ENCODE measurements at regions not wholly inside any gene's neighbourhood (a gene's known extent, or its start where the extent isn't known, plus 50 kb on each side); places are given as distances from the start of the nearest gene placed in this dataset.
"Not testable (repeated sequence)": the region's sequence is repeated elsewhere in the genome, so short reads cannot be mapped to it uniquely, and the experiment has no call there.

DNA sequence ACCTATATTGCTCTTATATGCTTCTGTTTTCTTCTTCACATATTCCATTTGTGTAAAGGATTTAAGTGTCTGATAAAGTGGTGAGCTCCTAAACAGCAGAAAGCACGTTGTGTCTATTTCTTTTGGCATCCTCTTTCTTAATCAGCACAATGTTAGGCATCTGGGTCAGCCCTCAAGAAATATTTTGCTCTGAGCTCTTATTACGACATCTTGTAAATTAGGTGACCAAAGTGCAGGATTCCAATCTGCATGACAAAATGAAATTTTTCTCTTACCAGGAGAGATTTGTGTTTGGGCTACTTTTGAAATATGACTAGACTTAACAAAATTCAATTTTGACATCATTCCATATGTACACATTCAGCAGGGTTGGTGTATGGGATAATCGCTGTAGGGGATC, 210.0 kb upstream of the IGFBP7 start:
- Histone ChIP-seq H3K9ac (ENCODE audit: low read length) (no peak overlapping the region), H3K36me3 (ENCODE audit: control insufficient read depth, insufficient read depth, low read length) (no peaks in the 10 kb centered on the region), H3K27ac (ENCODE audit: low read depth, low read length) (no peak overlapping the region), H3K4me1 (ENCODE audit: control insufficient read depth, insufficient read depth, low read length) (no peaks in the 10 kb centered on the region), H3K27me3 (ENCODE audit: control insufficient read depth, insufficient read depth, low read length) (no peaks in the 10 kb centered on the region), H3K4me3 (ENCODE audit: low read length) (no peak overlapping the region)

DNA sequence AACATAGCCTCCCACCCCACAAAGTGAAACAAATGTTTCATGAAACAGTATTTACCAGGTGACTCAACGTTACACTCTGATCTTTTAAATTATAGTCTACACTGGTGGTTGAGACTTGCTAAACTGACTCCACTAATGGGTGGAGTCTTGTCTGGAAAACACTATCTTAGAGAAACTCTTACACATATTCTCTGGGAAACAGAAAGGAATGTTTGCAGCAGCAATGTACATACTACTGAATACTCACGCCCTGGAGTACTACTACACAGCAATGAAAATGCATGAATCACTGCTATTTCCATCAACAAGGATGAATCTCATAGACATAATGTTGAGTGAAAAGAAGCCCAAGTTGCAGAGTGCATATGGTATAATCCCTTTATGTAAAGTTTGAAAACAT, 208.5 kb upstream of the IGFBP7 start:
- no peak overlapping the region for H3K27ac ChIP-seq (ENCODE audit: low read depth, low read length)
- no peaks in the 10 kb centered on the region for H3K27me3 ChIP-seq (ENCODE audit: control insufficient read depth, insufficient read depth, low read length)
- H3K36me3 ChIP-seq (ENCODE audit: control insufficient read depth, insufficient read depth, low read length) = no peaks in the 10 kb centered on the region
- H3K9ac ChIP-seq (ENCODE audit: low read length) = no peak overlapping the region
- no peak overlapping the region for H3K4me3 ChIP-seq (ENCODE audit: low read length)
- H3K4me1 ChIP-seq (ENCODE audit: control insufficient read depth, insufficient read depth, low read length) = no peaks in the 10 kb centered on the region

DNA sequence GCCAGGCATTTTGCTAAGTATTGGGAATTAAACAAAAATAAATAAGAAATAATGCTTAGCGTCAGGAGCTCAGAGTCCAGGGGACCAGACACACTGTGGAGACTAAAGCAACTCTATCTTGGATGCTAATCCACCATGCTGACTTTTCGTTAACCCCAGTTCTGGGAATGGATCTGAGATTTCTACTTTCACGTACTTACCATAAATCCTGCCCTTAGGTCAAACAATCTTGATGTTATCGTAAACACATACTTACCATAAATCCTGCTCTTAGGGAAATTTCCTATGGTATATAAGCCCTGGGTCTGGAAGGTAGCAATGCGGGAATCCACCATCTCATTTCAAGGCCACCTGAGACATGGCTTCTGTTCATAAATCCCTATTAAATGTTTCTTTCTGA, 204.5 kb upstream of the IGFBP7 start:
- H3K4me1 ChIP-seq (ENCODE audit: control insufficient read depth, insufficient read depth, low read length) = no peaks in the 10 kb centered on the region
- no peak overlapping the region for H3K27ac ChIP-seq (ENCODE audit: low read depth, low read length)
- H3K27me3 ChIP-seq (ENCODE audit: control insufficient read depth, insufficient read depth, low read length) = no peaks in the 10 kb centered on the region

DNA sequence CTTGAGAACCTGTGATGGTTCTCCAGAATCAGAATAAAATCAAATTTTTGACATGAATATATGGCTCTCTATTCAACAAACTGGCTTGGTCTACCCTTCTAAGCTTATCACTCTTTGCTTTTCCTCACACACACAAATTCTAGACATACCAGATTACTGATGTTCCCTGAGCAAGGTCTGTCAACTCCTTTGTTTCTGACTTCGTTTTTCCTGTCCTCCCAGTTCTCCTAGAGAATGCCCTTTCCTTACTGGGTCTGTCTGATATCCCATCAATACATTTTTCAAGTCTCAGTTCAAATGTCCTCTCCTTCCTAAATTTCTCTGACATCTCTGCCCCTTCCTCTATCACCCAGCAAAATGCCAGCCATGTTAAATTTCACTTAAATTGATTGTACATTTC, 202.1 kb upstream of the IGFBP7 start:
- Histone ChIP-seq H3K27me3 (ENCODE audit: control insufficient read depth, insufficient read depth, low read length) (no peaks in the 10 kb centered on the region), H3K27ac (ENCODE audit: low read depth, low read length) (no peak overlapping the region), H3K4me1 (ENCODE audit: control insufficient read depth, insufficient read depth, low read length) (no peaks in the 10 kb centered on the region), H3K9ac (ENCODE audit: low read length) (no peak overlapping the region), H3K36me3 (ENCODE audit: control insufficient read depth, insufficient read depth, low read length) (no peaks in the 10 kb centered on the region), H3K4me3 (ENCODE audit: low read length) (no peak overlapping the region)

More for the DNA sequence above, 204.5 kb upstream of the IGFBP7 start:
- Histone ChIP-seq H3K4me3 (ENCODE audit: low read length) (no peak overlapping the region), H3K9ac (ENCODE audit: low read length) (no peak overlapping the region), H3K36me3 (ENCODE audit: control insufficient read depth, insufficient read depth, low read length) (no peaks in the 10 kb centered on the region)

DNA sequence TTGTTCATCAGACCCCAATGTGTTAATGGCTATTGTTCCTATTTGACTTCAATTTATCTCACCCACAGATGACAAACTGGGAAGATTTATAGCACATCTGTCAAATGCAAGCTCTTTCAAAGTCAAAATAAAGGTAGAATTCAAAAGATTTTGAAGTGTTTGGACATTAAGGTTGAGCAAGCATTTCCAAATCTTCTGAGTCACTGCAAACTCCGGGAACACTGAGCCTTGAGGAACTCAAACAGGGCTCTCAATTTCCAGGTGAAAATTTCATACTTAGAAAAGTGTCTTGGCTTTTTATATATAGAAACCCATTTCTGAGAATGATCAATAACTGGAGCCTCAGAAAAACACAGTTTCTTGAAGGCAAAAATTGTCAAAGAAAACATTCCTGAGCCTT, 199.5 kb upstream of the IGFBP7 start:
- Histone ChIP-seq H3K4me3 (ENCODE audit: low read length) (no peak overlapping the region), H3K36me3 (ENCODE audit: control insufficient read depth, insufficient read depth, low read length) (no peaks in the 10 kb centered on the region), H3K27ac (ENCODE audit: low read depth, low read length) (no peak overlapping the region), H3K4me1 (ENCODE audit: control insufficient read depth, insufficient read depth, low read length) (no peaks in the 10 kb centered on the region), H3K27me3 (ENCODE audit: control insufficient read depth, insufficient read depth, low read length) (no peaks in the 10 kb centered on the region), H3K9ac (ENCODE audit: low read length) (no peak overlapping the region)

DNA sequence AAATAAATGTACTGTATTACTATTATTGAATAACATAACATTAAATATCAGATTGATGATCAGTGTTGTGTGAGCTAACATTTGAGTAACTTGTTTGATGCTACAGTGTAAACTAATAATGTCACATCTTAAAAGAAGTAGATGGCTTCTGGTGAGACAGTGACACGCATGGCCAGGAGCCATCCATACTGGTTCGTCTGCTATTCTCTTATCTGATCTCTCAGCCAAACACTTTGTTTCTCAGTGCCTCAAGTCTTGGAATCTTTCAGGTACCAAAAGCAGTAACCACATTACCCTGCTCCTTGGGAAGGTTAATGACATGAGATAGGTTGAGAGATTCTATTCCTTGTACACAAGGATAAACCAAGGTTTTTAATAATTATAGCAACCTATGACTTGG, 198.1 kb upstream of the IGFBP7 start:
- Histone ChIP-seq H3K36me3 (ENCODE audit: control insufficient read depth, insufficient read depth, low read length) (no peaks in the 10 kb centered on the region), H3K4me1 (ENCODE audit: control insufficient read depth, insufficient read depth, low read length) (no peaks in the 10 kb centered on the region), H3K27me3 (ENCODE audit: control insufficient read depth, insufficient read depth, low read length) (no peaks in the 10 kb centered on the region), H3K9ac (ENCODE audit: low read length) (no peak overlapping the region), H3K4me3 (ENCODE audit: low read length) (no peak overlapping the region), H3K27ac (ENCODE audit: low read depth, low read length) (no peak overlapping the region)

DNA sequence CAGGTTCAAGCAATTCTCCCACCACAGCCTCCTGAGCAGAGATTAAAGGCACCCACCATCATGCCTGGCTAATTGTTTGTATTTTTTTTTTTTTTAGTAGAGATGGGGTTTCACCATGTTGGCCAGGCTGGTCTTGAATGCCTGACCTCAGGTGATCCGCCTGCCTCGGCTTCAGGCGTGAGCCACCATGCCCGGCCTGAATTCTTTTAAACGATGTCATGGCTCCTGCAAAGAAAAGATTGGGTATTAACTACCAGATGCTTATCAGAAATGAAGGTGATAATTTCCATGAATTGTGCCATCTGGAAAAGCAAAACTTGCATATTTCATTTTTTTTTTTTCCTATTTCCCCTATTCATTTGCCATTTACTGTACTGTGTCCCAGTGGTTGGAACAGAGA, 195.7 kb upstream of the IGFBP7 start:
- H3K27me3 ChIP-seq (ENCODE audit: control insufficient read depth, insufficient read depth, low read length) = no peaks in the 10 kb centered on the region

GRCh38 chr4:57303012-57303751, 193.0 kb upstream of the IGFBP7 start:
- H3K27me3 ChIP-seq (ENCODE audit: control insufficient read depth, insufficient read depth, low read length) = no peaks in the 10 kb centered on the region
- no peaks in the 10 kb centered on the region for H3K36me3 ChIP-seq (ENCODE audit: control insufficient read depth, insufficient read depth, low read length)
- no peaks in the 10 kb centered on the region for H3K4me1 ChIP-seq (ENCODE audit: control insufficient read depth, insufficient read depth, low read length)
- H3K9ac ChIP-seq (ENCODE audit: low read length) = no peak overlapping the region
- no peak overlapping the region for H3K4me3 ChIP-seq (ENCODE audit: low read length)
- H3K27ac ChIP-seq (ENCODE audit: low read depth, low read length) = no peak overlapping the region

More for the DNA sequence above, 195.7 kb upstream of the IGFBP7 start:
- no peak overlapping the region for H3K9ac ChIP-seq (ENCODE audit: low read length)
- no peak overlapping the region for H3K4me3 ChIP-seq (ENCODE audit: low read length)
- no peaks in the 10 kb centered on the region for H3K4me1 ChIP-seq (ENCODE audit: control insufficient read depth, insufficient read depth, low read length)
- H3K36me3 ChIP-seq (ENCODE audit: control insufficient read depth, insufficient read depth, low read length) = no peaks in the 10 kb centered on the region
- H3K27ac ChIP-seq (ENCODE audit: low read depth, low read length) = no peak overlapping the region

- not testable (repeated sequence) for H3K4me1 ChIP-seq (ENCODE audit: control insufficient read depth, insufficient read depth, low read length); H3K27ac ChIP-seq (ENCODE audit: low read depth, low read length); H3K27me3 ChIP-seq (ENCODE audit: control insufficient read depth, insufficient read depth, low read length); H3K9ac ChIP-seq (ENCODE audit: low read length); H3K36me3 ChIP-seq (ENCODE audit: control insufficient read depth, insufficient read depth, low read length); H3K4me3 ChIP-seq (ENCODE audit: low read length)
These were observed 190.1 kb upstream of the IGFBP7 start for GRCh38 chr4:57300300-57300699.

GRCh38 chr4:57291911-57292310, 181.7 kb upstream of the IGFBP7 start:
- Histone ChIP-seq H3K4me3 (ENCODE audit: low read length) (no peak overlapping the region), H3K27ac (ENCODE audit: low read depth, low read length) (no peak overlapping the region), H3K4me1 (ENCODE audit: control insufficient read depth, insufficient read depth, low read length) (no peaks in the 10 kb centered on the region), H3K9ac (ENCODE audit: low read length) (no peak overlapping the region), H3K36me3 (ENCODE audit: control insufficient read depth, insufficient read depth, low read length) (no peaks in the 10 kb centered on the region), H3K27me3 (ENCODE audit: control insufficient read depth, insufficient read depth, low read length) (no peaks in the 10 kb centered on the region)

DNA sequence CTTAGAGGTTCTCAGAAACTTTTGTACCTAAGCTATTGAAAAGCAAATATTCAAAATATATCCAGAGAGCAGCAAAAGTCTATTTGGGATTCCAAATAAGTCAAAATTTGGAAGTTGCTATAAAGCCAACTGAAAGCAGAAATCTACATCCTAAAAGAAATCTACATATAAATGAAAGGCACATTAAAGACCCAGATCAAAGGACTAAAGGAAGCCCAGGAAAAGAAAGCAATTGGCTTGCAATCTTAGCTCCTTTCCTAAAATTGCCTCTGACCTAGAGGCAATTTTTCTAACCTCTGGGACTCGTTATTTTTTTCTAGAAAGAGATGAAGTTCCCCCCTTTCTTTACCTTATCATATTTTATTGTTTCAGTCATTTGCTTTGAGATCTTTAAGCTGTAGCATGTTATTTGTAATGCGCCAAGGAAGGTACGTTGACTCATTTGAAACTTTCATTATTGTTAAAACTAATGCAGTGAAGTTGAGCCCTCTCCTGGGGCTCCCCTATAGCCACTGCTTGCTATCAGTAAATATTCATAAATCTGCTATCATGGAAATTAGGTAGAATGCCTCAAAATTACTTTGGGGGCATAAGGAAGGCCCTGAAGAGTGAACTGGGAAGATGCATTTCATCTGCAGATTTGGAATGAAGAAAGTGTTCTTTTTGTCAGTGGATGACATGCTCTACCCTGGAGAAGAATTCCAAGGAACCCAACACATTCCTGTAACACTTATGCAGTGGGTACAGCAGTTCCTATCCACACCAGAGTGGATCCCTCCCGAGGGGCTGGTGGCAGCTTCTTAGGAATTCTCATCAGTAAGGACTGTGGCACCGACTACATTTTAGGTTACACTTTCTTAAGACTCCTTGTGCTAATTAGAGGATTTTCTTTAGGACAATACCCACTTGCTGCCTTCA, 177.8 kb upstream of the IGFBP7 start:
- Histone ChIP-seq H3K4me1 (ENCODE audit: control insufficient read depth, insufficient read depth, low read length) (no peaks in the 10 kb centered on the region), H3K27ac (ENCODE audit: low read depth, low read length) (no peak overlapping the region), H3K27me3 (ENCODE audit: control insufficient read depth, insufficient read depth, low read length) (no peaks in the 10 kb centered on the region), H3K36me3 (ENCODE audit: control insufficient read depth, insufficient read depth, low read length) (no peaks in the 10 kb centered on the region), H3K9ac (ENCODE audit: low read length) (no peak overlapping the region), H3K4me3 (ENCODE audit: low read length) (no peak overlapping the region)

DNA sequence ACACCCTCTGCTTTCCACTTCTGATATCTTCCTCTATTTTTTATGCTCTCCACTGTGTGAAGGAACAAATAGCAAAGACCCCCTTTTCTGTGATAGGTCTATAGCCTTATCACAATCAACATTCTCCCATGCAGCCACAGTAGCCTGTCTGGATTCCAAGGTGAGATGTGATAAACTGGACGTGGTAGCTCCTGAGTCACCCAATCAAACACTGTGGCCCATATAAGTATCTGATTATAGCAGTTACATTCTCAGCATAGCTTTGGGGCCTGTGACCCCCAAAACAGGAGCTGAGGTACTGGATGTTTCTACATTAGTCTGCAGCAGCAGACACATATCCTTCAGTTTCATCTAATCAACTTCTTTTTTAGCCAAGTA, 172.7 kb upstream of the IGFBP7 start:
- H3K36me3 ChIP-seq (ENCODE audit: control insufficient read depth, insufficient read depth, low read length) = no peaks in the 10 kb centered on the region
- no peak overlapping the region for H3K4me3 ChIP-seq (ENCODE audit: low read length)
- no peaks in the 10 kb centered on the region for H3K27me3 ChIP-seq (ENCODE audit: control insufficient read depth, insufficient read depth, low read length)
- H3K9ac ChIP-seq (ENCODE audit: low read length) = no peak overlapping the region
- no peaks in the 10 kb centered on the region for H3K4me1 ChIP-seq (ENCODE audit: control insufficient read depth, insufficient read depth, low read length)
- H3K27ac ChIP-seq (ENCODE audit: low read depth, low read length) = no peak overlapping the region

GRCh38 chr4:57280481-57280880, 170.3 kb upstream of the IGFBP7 start:
- H3K27me3 ChIP-seq (ENCODE audit: control insufficient read depth, insufficient read depth, low read length) = no peaks in the 10 kb centered on the region
- no peak overlapping the region for H3K9ac ChIP-seq (ENCODE audit: low read length)
- H3K4me1 ChIP-seq (ENCODE audit: control insufficient read depth, insufficient read depth, low read length) = no peaks in the 10 kb centered on the region
- H3K4me3 ChIP-seq (ENCODE audit: low read length) = no peak overlapping the region
- H3K36me3 ChIP-seq (ENCODE audit: control insufficient read depth, insufficient read depth, low read length) = no peaks in the 10 kb centered on the region
- H3K27ac ChIP-seq (ENCODE audit: low read depth, low read length) = no peak overlapping the region

Measured in rectal smooth muscle tissue (tissue), 1 donor.